HG03342 (cell line): ENCODE measurements at regions not wholly inside any gene's neighbourhood (a gene's known extent, or its start where the extent isn't known, plus 50 kb on each side); places are given as distances from the start of the nearest gene placed in this dataset.

Source experiments
- ATAC-seq: cut with Tn5 transposase; IDR thresholded peaks from one replicate; pipeline ENCODE4 v1.9.1; 2021; ENCODE audit warnings: mild to moderate bottlenecking, moderate library complexity; ENCODE audit not compliant: unreplicated experiment

DNA sequence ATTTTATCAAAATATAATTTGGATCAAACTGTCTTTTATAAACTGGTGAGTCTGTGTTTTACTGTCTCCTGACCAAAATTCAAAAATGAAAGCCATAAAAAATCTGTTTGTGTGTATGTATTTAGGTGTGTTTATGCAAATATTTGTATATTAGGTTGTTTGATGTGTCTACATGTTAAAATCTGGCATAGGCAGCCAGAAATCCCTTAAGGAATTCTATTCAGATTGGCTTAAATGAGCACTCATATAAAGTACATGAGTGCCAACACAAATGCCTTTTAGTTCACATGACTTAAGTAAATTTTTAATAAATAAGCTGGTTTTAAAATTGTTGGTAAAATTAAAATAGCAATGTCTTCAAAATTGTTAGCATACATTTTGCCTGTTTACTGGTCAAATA, 133.3 kb upstream of the GUCY1A2 start:
- no peak for ATAC-seq

DNA sequence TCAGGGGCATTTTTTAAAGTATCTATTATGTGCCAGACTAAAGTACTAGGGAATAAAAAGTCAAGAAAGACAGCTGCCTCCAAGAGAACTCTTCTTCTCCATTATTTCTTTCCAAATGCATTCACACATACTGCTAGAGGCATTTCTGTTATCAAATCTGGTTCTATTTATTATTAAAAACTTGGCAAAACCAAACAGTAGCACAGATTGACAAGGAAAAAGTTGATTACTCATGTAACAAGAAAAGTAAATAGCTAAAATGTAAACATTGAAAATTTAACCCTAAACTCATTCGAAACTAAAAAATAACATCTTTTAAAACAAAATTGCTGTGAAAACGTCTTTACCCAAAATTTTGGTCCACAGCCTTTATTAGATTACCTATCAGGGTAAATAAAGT, 132.9 kb upstream of the GUCY1A2 start:
- no peak for ATAC-seq

DNA sequence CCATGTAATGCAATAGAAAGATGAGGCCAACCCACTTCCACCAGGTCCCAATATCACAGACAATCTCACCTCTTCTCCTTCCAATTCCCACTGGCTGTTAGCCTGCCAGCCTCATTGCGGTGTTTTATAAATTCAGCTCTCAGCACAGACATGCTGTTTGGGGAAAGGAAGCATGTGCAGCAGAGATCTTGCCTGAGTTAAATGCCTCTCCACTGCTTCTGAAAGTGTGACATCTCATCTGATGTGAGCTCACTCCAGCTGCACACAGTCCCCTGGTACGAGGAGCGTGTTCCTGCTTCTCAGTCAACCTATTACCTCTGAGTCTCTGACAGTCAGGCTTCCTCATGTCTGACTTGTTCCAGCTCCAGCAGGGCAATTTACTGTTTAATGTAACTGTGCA, 122.7 kb upstream of the GUCY1A2 start:
- ATAC-seq: no peak

DNA sequence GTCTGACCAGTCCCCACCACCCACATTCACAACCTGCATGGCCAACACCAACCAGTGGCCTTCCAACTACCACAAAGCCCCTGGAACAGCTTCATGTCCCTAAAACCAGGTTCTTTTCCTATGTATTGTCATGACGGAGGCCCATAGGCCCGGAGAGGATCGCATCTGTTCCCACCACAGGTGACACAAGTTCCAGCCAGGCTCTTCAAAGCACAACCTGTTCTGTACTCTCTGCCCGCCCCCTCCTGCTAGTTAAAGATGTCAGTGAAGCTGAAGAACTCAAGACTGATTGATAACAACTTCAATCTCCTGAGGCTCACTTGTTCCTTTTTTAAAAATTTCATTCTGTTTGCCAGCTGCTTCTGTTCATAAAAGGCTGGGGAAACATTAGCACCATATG, 121.1 kb upstream of the GUCY1A2 start:
- no peak for ATAC-seq

DNA sequence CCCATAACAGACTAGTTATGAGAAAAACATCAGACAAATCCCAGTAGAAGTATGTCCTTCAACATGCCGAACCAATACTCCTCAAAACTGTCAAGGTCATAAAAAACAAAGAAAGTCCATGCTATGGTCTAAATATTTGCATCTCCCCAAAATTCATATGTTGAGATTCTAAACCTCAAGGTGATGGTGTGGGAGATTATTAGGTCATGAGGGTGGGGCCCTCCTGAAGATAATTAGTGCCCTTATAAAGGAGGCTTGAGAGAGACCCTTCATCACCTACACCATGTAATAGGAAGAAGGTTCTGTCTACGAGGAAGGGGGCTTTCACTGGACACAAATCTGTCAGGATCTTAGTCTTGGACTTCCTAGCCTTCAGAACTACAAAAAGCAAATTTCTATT, 118.6 kb upstream of the GUCY1A2 start:
- ATAC-seq: no peak

DNA sequence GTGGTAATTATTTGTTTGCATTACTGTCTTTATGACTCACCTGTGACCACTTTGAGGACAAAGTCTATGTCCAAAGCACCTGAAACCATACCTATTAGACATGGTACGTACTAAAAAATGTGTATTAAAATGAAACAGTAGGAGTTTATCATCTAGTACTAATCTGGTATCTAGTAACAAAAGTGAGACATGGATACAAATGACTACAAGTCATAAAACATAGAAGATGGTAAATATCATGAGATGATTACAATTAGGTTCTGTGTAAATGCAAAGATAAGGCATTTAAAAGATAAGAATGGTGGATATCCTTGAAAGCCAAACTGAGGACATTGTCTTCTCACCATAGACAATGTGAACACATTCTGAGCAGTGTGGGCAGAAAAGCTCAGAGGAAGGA, 113.5 kb upstream of the GUCY1A2 start:
- ATAC-seq: no peak

DNA sequence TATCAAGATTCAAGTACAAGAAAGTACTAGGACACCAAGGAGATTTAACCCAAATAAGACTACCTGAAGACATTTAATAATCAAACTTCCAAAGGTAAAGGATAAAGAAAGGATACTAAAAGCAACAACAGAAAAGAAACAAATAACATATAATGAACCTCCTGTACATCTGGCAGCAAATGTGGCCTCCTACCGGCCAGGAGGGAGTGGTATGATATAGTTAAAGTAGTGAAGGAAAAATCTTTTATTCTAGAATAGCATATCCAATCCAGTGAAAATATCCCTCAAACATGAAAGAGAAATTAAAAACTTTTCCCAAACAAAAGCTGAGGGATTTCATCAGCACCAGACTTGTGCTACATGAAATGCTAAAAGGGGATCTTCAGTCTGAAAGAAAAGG, 104.7 kb upstream of the GUCY1A2 start:
- ATAC-seq: no peak

DNA sequence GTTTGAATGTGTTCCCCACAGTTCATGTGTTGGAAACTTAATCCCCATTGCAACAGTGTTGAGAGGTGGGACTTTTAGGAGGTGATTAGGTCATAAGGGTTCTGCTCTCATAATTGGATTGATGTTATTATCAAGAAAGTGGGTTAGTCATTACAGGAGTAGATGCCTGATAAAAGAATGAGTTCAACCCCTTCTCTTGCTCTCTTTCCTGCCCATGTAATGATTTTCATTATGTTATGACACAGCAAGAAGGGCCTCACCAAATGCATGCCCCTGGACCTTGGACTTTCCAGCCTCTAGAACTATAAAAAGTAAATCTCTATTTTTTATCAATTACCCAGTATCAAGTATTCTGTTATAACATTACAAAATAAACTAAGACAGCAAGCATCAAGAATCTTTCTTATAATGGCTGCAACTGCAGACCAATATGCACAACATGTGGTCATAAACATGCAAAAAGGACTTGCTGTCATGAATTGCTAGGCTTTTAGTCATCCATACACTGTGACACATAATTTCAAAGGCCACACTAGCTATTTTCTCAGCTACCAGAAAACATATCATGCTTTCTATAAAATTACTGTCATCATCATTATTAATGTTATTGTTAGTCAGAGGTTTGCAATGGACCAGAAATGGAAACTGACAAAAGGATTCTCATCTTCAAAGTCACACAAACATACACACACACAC, 99.9 kb upstream of the GUCY1A2 start:
- ATAC-seq: no peak

DNA sequence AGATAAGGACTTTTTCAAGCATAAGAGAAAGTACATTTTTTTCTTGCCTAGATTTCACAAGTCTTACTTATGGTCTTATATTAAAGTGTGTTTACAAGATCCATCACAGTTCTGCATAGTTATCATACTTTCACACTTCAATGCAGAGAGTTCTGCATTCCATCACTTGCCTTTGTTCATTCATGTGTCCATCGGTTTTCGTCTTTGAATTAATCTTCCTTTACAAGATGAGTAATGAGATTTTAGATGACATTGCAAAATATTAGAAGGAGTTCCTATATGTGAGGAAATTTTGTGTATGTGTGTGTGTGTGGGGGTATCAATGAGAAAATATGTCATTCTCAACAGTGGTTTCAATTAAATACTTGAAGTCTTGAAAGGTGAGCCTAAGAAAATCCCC, 98.1 kb upstream of the GUCY1A2 start:
- ATAC-seq: no peak

DNA sequence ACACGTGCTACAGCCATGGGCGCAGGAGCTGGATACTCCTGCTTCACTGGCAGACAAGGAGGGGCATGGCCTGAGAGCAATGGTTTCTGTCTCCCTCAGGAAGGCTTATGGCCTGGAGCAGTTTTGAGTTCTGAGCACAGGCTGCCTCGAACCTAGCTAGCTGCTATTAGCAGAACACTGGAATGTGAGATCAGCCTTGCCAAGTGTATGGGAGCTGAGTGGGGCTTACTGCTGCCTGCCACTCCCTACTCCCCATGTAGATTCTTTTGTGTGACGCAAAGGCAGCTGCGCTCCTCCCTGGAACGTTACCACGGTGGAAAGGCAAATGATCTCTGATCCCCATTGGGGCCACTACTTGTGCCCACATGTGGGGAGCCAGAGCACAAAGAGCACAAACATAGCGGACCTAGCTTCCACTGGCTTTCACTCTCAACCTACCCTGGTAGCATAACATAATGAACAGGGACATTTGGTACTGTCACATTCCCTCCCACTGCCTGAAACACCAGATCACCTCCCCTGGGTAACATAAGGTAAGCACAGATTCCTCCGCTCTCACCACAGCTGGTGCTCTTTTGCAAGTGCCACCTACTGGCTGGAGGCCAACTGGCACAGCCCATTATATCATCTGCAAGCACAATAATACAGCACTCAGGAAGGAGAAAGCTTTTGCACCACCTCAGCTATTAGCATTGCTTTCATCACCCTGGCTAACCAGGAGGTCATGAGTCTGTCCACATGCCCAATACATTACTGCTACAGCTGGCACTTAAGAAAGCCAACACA, 84.6 kb upstream of the GUCY1A2 start:
- no peak for ATAC-seq

DNA sequence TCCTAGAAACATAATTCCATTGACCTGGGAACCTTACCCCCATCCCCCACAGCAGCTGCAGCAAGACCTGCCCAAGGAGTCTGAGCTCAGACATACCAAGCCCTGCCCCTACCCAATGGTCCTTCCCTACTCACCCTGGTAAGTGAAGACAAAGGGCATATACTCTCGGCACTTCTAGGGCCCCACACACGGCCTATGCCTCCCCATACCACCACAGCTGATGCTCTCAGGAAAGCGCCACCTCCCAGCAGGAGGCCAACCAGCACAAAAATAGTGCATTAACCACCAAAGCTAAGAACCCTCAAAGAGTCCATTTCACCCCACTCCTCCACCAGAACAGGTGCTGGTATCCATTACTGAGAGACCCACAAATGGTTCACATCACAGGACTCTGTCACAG, 74.4 kb upstream of the GUCY1A2 start:
- ATAC-seq: no peak

DNA sequence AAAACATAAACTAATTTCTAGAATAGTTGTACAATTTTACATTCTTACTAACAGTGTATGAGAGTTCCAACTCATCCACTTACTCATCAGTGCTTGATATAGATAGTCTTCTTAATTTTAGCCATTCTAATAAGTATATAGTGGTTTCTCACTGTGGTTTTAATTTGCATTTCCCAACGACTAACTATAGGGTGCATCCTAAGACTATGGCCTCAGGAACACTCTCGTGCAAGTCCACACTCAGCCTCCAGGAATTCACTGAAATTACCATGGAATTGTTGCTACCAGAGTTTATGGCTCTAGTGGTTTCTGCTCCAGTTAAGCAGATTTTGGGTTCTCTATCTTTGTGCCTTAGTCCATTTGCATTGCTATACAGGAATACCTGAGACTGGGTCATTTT, 60.1 kb upstream of the GUCY1A2 start:
- no peak for ATAC-seq

DNA sequence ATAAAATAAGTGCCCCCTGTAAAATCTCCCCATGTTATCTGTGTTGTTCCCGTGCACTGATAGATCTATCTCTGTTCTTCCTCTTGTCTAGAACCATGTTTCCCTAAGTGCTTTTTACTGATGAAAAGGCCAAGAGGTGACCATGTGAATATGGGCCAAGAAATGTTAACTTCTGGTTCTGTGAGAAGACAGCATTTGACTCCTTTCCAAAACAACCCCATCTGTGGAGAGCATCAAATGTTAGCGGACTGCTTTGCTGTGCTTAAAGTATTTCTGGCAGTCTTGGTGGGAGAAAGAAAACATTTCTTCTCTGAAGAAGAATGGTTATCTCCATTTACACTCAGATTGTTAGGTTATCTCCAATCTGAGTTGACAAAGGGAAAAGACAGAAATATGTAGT, 58.6 kb upstream of the GUCY1A2 start:
- no peak for ATAC-seq

DNA sequence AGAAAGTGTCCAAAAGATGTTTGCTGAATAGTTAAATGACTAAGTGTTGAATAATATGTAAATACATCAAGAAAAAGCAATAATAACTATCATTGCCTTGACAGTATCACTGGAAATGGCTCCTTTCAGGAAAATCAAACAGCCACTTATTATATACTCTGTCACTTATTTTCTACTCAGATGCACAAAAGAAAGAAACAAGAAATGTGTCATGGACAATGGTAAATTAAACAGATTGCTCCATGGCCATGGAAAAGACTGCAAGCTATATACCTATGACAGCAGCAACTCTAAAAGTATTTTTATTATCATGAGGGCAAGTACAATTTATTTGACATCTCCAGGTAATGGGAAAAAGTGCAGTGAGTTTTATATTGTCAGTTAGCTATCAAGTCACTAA, 52.9 kb upstream of the GUCY1A2 start:
- ATAC-seq: no peak
